ENCODE measurements at regions not wholly inside any gene's neighbourhood (a gene's known extent, or its start where the extent isn't known, plus 50 kb on each side); places are given as distances from the start of the nearest gene placed in this dataset.

GRCh38 chr7:55657654-55658053 lies 85.4 kb upstream of the VOPP1 start:
- Histone ChIP-seq H3K36me3 (replicated peaks in 1 of 2; ENCODE audit: insufficient read depth in 1 of 2, low read depth in 2 of 2) (no peaks in the 10 kb centered on the region), H3K4me1 (no peaks in the 10 kb centered on the region), H3K27ac (no peak overlapping the region), H3K4me3 (no peak overlapping the region), H3K9me3 (no peaks in the 10 kb centered on the region), H3K27me3 (no peaks in the 10 kb centered on the region)
- TF ChIP-seq CTCF (IDR thresholded peaks at IDR 0.05) (no peak), POLR2A (IDR thresholded peaks at IDR 0.05) (no peak)
- no peak for ATAC-seq
- intact Hi-C loops (cut with DNase I), result no loop called here
- 68 to 75% methylated on average over 4 of the region's 4 CpGs for WGBS, 2 donors
- no peak for DNase-seq

GRCh38 chr7:55651057-55651456 lies 78.8 kb upstream of the VOPP1 start:
- TF ChIP-seq CTCF (IDR thresholded peaks at IDR 0.05) (no peak), POLR2A (IDR thresholded peaks at IDR 0.05) (no peak)
- Histone ChIP-seq H3K4me1 (no peaks in the 10 kb centered on the region), H3K27me3 (no peaks in the 10 kb centered on the region), H3K4me3 (no peak overlapping the region), H3K9me3 (no peaks in the 10 kb centered on the region), H3K27ac (no peak overlapping the region), H3K36me3 (replicated peaks in 1 of 2; ENCODE audit: insufficient read depth in 1 of 2, low read depth in 2 of 2) (no peaks in the 10 kb centered on the region)
- ATAC-seq (no peak), DNase-seq (no peak)
- WGBS, 2 donors, result 90 to 100% methylated on average over 1 to 2 of the region's 2 CpGs
- intact Hi-C loops (cut with DNase I), result no loop called here

- WGBS, 2 donors, result 92 to 93% methylated on average over 4 of the region's 4 CpGs
- H3K4me3 ChIP-seq, result no peak overlapping the region
- H3K9me3 ChIP-seq, result no peaks in the 10 kb centered on the region
- ATAC-seq (no peak), DNase-seq (no peak)
- TF ChIP-seq CTCF (IDR thresholded peaks at IDR 0.05) (no peak), POLR2A (IDR thresholded peaks at IDR 0.05) (no peak)
- H3K27ac ChIP-seq, result no peak overlapping the region
- intact Hi-C loops (cut with DNase I), result loop anchor here (10.0 kb wide), 1 partner anchor 316 kb away; the partner anchor contains the start of gene NIPSNAP2
- H3K4me1 ChIP-seq, result peaks cover 3% of the 10 kb centered on the region
- no peaks in the 10 kb centered on the region for H3K27me3 ChIP-seq
- no peaks in the 10 kb centered on the region for H3K36me3 ChIP-seq (replicated peaks in 1 of 2; ENCODE audit: insufficient read depth in 1 of 2, low read depth in 2 of 2)
Measured at GRCh38 chr7:55649238-55649637, 76.9 kb upstream of the VOPP1 start.

- no peak for ATAC-seq
- H3K4me3 ChIP-seq, result no peak overlapping the region
- peaks cover 9% of the 10 kb centered on the region for H3K4me1 ChIP-seq
- no peak for TF ChIP-seq POLR2A (IDR thresholded peaks at IDR 0.05)
- peak in 1 of 7 experiments; percentile 20 for TF ChIP-seq CTCF (IDR thresholded peaks at IDR 0.05)
- no peaks in the 10 kb centered on the region for H3K36me3 ChIP-seq (replicated peaks in 1 of 2; ENCODE audit: insufficient read depth in 1 of 2, low read depth in 2 of 2)
- WGBS, 2 donors, result 25 to 37% methylated on average over 3 of the region's 3 CpGs
- no peaks in the 10 kb centered on the region for H3K9me3 ChIP-seq
- no peak overlapping the region for H3K27ac ChIP-seq
- DNase-seq, result no peak
- intact Hi-C loops (cut with DNase I), result loop anchor here (10.0 kb wide), 1 partner anchor 320 kb away; the partner anchor contains the start of gene NIPSNAP2
- H3K27me3 ChIP-seq, result no peaks in the 10 kb centered on the region
Measured at GRCh38 chr7:55644567-55644966, 72.3 kb upstream of the VOPP1 start.

- intact Hi-C loops (cut with DNase I), result loop anchor here (10.0 kb wide), 1 partner anchor 323 kb away; the partner anchor contains the start of gene NIPSNAP2
- TF ChIP-seq CTCF (IDR thresholded peaks at IDR 0.05), result no peak
- no peak for TF ChIP-seq POLR2A (IDR thresholded peaks at IDR 0.05)
- no peak overlapping the region for H3K4me3 ChIP-seq
- H3K36me3 ChIP-seq (replicated peaks in 1 of 2; ENCODE audit: insufficient read depth in 1 of 2, low read depth in 2 of 2), result no peaks in the 10 kb centered on the region
- H3K9me3 ChIP-seq, result no peaks in the 10 kb centered on the region
- peaks cover 13% of the 10 kb centered on the region for H3K4me1 ChIP-seq
- ATAC-seq (no peak), DNase-seq (no peak)
- H3K27me3 ChIP-seq, result no peaks in the 10 kb centered on the region
- no peak overlapping the region for H3K27ac ChIP-seq
Measured at GRCh38 chr7:55642266-55642665, 70.0 kb upstream of the VOPP1 start.

All from body of pancreas (tissue), 4 donors.